ENCODE measurements at regions not wholly inside any gene's neighbourhood (a gene's known extent, or its start where the extent isn't known, plus 50 kb on each side); places are given as distances from the start of the nearest gene placed in this dataset.

GRCh38 chr4:75229806-75230570, 284.2 kb downstream of the RCHY1 start:
- no peak for TF ChIP-seq POLR2A (IDR thresholded peaks at IDR 0.05; ENCODE audit: low read depth, low read length)
- TF ChIP-seq TAF1 (IDR thresholded peaks at IDR 0.05; ENCODE audit: borderline replicate concordance, low read depth, low read length): no peak
- TF ChIP-seq POLR2AphosphoS5 (IDR thresholded peaks at IDR 0.05; ENCODE audit: low read depth, low read length): no peak

Data from GM12892 (cell line).